ENCODE measurements at regions not wholly inside any gene's neighbourhood (a gene's known extent, or its start where the extent isn't known, plus 50 kb on each side); places are given as distances from the start of the nearest gene placed in this dataset.

DNA sequence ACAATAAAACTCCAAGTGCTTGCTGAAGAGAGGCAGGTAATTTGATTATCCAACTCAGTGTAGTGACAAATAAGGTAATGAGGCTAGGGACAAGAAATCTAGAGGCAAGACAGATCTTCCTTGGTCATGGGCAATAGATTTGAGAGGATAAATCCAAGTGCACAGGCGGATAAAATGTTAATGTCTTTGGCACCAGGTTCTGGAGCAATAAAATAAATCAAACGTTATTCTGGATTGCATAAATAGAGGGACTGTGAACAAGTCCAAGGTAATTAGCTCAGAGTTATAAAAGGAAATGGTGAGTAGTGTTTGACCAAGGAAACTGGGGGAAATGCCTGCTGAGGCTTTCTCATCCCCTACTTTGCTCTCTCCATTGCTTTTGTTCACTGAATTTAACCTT, 329.3 kb upstream of the PROX1 start:
- TF ChIP-seq, protein P1, sequence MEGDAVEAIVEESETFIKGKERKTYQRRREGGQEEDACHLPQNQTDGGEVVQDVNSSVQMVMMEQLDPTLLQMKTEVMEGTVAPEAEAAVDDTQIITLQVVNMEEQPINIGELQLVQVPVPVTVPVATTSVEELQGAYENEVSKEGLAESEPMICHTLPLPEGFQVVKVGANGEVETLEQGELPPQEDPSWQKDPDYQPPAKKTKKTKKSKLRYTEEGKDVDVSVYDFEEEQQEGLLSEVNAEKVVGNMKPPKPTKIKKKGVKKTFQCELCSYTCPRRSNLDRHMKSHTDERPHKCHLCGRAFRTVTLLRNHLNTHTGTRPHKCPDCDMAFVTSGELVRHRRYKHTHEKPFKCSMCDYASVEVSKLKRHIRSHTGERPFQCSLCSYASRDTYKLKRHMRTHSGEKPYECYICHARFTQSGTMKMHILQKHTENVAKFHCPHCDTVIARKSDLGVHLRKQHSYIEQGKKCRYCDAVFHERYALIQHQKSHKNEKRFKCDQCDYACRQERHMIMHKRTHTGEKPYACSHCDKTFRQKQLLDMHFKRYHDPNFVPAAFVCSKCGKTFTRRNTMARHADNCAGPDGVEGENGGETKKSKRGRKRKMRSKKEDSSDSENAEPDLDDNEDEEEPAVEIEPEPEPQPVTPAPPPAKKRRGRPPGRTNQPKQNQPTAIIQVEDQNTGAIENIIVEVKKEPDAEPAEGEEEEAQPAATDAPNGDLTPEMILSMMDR (IDR thresholded peaks at IDR 0.05; ENCODE audit: low read length): no peak
- no peak for TF ChIP-seq EZH2 (IDR thresholded peaks at IDR 0.05; ENCODE audit: borderline replicate concordance, low read length)

Data from OCI-LY1 (cell line).